HUES64 (cell line): ENCODE measurements at regions not wholly inside any gene's neighbourhood (a gene's known extent, or its start where the extent isn't known, plus 50 kb on each side); places are given as distances from the start of the nearest gene placed in this dataset.
"Not testable (repeated sequence)": the region's sequence is repeated elsewhere in the genome, so short reads cannot be mapped to it uniquely, and the experiment has no call there.

Source experiments
- H3K27ac ChIP-seq: 2 replicates; pipeline ENCODE4 v1.7.0; 2013; ENCODE audit warnings: low read depth, low read length, inconsistent platforms
- H3K27me3 ChIP-seq: 2 replicates; pipeline ENCODE4 v1.6.1; 2013; ENCODE audit warnings: mild to moderate bottlenecking, low read length; ENCODE audit not compliant: insufficient read depth
- H3K36me3 ChIP-seq: 2 replicates; pipeline ENCODE4 v1.6.1; 2013; ENCODE audit warnings: mild to moderate bottlenecking, low read length; ENCODE audit not compliant: insufficient read depth
- H3K4me1 ChIP-seq: 2 replicates; pipeline ENCODE4 v1.6.1; 2013; ENCODE audit warnings: mild to moderate bottlenecking, low read length, moderate library complexity; ENCODE audit not compliant: insufficient read depth
- H3K4me3 ChIP-seq: 2 replicates; pipeline ENCODE4 v1.5.1; 2013; ENCODE audit warnings: mild to moderate bottlenecking, low read length, moderate library complexity
- H3K9ac ChIP-seq: 2 replicates; pipeline ENCODE4 v1.6.1; 2013; ENCODE audit warnings: mild to moderate bottlenecking, low read depth, low read length
- H3K9me3 ChIP-seq: 2 replicates; pipeline ENCODE4 v1.6.1; 2013; ENCODE audit warnings: low read depth, low read length; ENCODE audit not compliant: insufficient read depth
- WGBS: fragments of 150-250, 120-280 bp; methylation state at CpG from one replicate; pipeline ENCODE4 v1.1.7; 2013; ENCODE audit warnings: missing lambda C conversion rate; 5-methylcytosine and 5-hydroxymethylcytosine counted together

GRCh38 chr2:161049559-161049958, 110.7 kb upstream of the TANK start:
- Histone ChIP-seq H3K4me1 (peaks cover 23% of the 10 kb centered on the region; the same call in 1 of the 2 replicates), H3K4me3 (no peak overlapping the region), H3K27ac (no peak overlapping the region), H3K9ac (no peak overlapping the region), H3K9me3 (no peaks in the 10 kb centered on the region), H3K27me3 (no peaks in the 10 kb centered on the region), H3K36me3 (no peaks in the 10 kb centered on the region)
- WGBS = 67% methylated on average over 1 of the region's 1 CpG

GRCh38 chr2:161052214-161052613, 108.0 kb upstream of the TANK start:
- no peak overlapping the region for H3K9ac ChIP-seq
- no peaks in the 10 kb centered on the region for H3K27me3 ChIP-seq
- H3K36me3 ChIP-seq = no peaks in the 10 kb centered on the region
- H3K4me1 ChIP-seq = peaks cover 23% of the 10 kb centered on the region; the same call in 1 of the 2 replicates
- no peak overlapping the region for H3K4me3 ChIP-seq
- no peaks in the 10 kb centered on the region for H3K9me3 ChIP-seq
- H3K27ac ChIP-seq = no peak overlapping the region
- WGBS = no CpG with 5 or more reads among the region's 1 CpG

- H3K9ac ChIP-seq = no peak overlapping the region
- H3K36me3 ChIP-seq = no peaks in the 10 kb centered on the region
These were observed 104.9 kb upstream of the TANK start for GRCh38 chr2:161055289-161055688.

GRCh38 chr2:161059388-161059787, 100.8 kb upstream of the TANK start:
- Histone ChIP-seq H3K4me1 (no peaks in the 10 kb centered on the region), H3K36me3 (no peaks in the 10 kb centered on the region), H3K9me3 (no peaks in the 10 kb centered on the region), H3K4me3 (no peak overlapping the region), H3K9ac (no peak overlapping the region), H3K27ac (no peak overlapping the region), H3K27me3 (no peaks in the 10 kb centered on the region)
- WGBS = 94% methylated on average over 1 of the region's 1 CpG

More at GRCh38 chr2:161055289-161055688, 104.9 kb upstream of the TANK start:
- no peaks in the 10 kb centered on the region for H3K9me3 ChIP-seq
- H3K4me3 ChIP-seq = no peak overlapping the region
- no peak overlapping the region for H3K27ac ChIP-seq
- H3K4me1 ChIP-seq = no peaks in the 10 kb centered on the region
- H3K27me3 ChIP-seq = no peaks in the 10 kb centered on the region

- no peak overlapping the region for H3K27ac ChIP-seq
- H3K27me3 ChIP-seq = no peaks in the 10 kb centered on the region
- H3K36me3 ChIP-seq = no peaks in the 10 kb centered on the region
- no peak overlapping the region for H3K9ac ChIP-seq
- H3K4me1 ChIP-seq = no peaks in the 10 kb centered on the region
- WGBS = 100% methylated on average over 2 of the region's 4 CpGs
- no peak overlapping the region for H3K4me3 ChIP-seq
- H3K9me3 ChIP-seq = no peaks in the 10 kb centered on the region
These were observed 98.4 kb upstream of the TANK start for GRCh38 chr2:161061786-161062185.

- Histone ChIP-seq H3K9ac (no peak overlapping the region), H3K27ac (no peak overlapping the region), H3K27me3 (no peaks in the 10 kb centered on the region), H3K4me1 (no peaks in the 10 kb centered on the region), H3K9me3 (no peaks in the 10 kb centered on the region), H3K4me3 (no peak overlapping the region), H3K36me3 (no peaks in the 10 kb centered on the region)
- WGBS = 53% methylated on average over 8 of the region's 8 CpGs
These were observed 96.9 kb upstream of the TANK start for GRCh38 chr2:161063157-161063945.

GRCh38 chr2:161063946-161064306, 96.3 kb upstream of the TANK start:
- WGBS = 0% methylated on average over 1 of the region's 2 CpGs
- Histone ChIP-seq H3K27ac (no peak overlapping the region), H3K27me3 (no peaks in the 10 kb centered on the region), H3K4me1 (no peaks in the 10 kb centered on the region), H3K9me3 (no peaks in the 10 kb centered on the region), H3K4me3 (no peak overlapping the region), H3K36me3 (no peaks in the 10 kb centered on the region), H3K9ac (no peak overlapping the region)

GRCh38 chr2:161067846-161068350, 92.3 kb upstream of the TANK start:
- WGBS = 92% methylated on average over 3 of the region's 3 CpGs
- no peaks in the 10 kb centered on the region for H3K9me3 ChIP-seq
- no peak overlapping the region for H3K27ac ChIP-seq
- no peaks in the 10 kb centered on the region for H3K36me3 ChIP-seq
- H3K4me3 ChIP-seq = no peak overlapping the region
- H3K27me3 ChIP-seq = no peaks in the 10 kb centered on the region
- H3K9ac ChIP-seq = no peak overlapping the region
- H3K4me1 ChIP-seq = no peaks in the 10 kb centered on the region

- H3K9ac ChIP-seq = no peak overlapping the region
- no peaks in the 10 kb centered on the region for H3K4me1 ChIP-seq
- no peaks in the 10 kb centered on the region for H3K9me3 ChIP-seq
- no peaks in the 10 kb centered on the region for H3K27me3 ChIP-seq
- no peaks in the 10 kb centered on the region for H3K36me3 ChIP-seq
- H3K27ac ChIP-seq = no peak overlapping the region
- 100% methylated on average over 1 of the region's 1 CpG for WGBS
- H3K4me3 ChIP-seq = no peak overlapping the region
These were observed 91.6 kb upstream of the TANK start for GRCh38 chr2:161068670-161069069.

- H3K9ac ChIP-seq = no peak overlapping the region
- no peaks in the 10 kb centered on the region for H3K36me3 ChIP-seq
- H3K4me3 ChIP-seq = no peak overlapping the region
- H3K27me3 ChIP-seq = no peaks in the 10 kb centered on the region
- H3K4me1 ChIP-seq = peaks cover 7% of the 10 kb centered on the region; the same call in 1 of the 2 replicates
- no peaks in the 10 kb centered on the region for H3K9me3 ChIP-seq
- WGBS = 100% methylated on average over 1 of the region's 1 CpG
- no peak overlapping the region for H3K27ac ChIP-seq
These were observed 89.3 kb upstream of the TANK start for GRCh38 chr2:161070693-161071479.

- not testable (repeated sequence) for H3K27me3 ChIP-seq, H3K9me3 ChIP-seq, H3K27ac ChIP-seq, H3K4me3 ChIP-seq, H3K4me1 ChIP-seq, H3K36me3 ChIP-seq, H3K9ac ChIP-seq
- 89% methylated on average over 1 of the region's 2 CpGs for WGBS
These were observed 87.8 kb upstream of the TANK start for GRCh38 chr2:161072436-161072835.
